ENCODE measurements at regions not wholly inside any gene's neighbourhood (a gene's known extent, or its start where the extent isn't known, plus 50 kb on each side); places are given as distances from the start of the nearest gene placed in this dataset.

DNA sequence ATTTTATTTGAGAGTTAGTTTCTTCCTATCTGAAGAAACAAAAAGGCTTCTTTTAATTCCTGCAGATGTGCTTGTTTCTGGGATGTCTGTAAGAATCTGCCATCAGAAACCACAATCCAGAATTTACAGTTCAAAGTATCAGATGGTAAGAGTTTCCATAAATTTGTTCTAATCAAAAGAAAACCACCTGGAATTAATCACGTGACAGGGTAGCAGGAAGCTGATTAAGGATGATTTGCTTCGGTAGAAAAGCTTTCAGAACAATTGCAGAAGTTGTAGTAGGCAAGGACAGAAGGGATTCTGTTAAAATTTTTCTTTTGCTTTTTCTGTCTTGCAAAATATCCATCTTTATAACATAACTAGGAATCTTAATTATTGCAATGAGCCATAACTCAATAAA lies 1975.1 kb upstream of the AGA start:
- TF ChIP-seq, protein P1, sequence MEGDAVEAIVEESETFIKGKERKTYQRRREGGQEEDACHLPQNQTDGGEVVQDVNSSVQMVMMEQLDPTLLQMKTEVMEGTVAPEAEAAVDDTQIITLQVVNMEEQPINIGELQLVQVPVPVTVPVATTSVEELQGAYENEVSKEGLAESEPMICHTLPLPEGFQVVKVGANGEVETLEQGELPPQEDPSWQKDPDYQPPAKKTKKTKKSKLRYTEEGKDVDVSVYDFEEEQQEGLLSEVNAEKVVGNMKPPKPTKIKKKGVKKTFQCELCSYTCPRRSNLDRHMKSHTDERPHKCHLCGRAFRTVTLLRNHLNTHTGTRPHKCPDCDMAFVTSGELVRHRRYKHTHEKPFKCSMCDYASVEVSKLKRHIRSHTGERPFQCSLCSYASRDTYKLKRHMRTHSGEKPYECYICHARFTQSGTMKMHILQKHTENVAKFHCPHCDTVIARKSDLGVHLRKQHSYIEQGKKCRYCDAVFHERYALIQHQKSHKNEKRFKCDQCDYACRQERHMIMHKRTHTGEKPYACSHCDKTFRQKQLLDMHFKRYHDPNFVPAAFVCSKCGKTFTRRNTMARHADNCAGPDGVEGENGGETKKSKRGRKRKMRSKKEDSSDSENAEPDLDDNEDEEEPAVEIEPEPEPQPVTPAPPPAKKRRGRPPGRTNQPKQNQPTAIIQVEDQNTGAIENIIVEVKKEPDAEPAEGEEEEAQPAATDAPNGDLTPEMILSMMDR (IDR thresholded peaks at IDR 0.05 in 2 of 3, conservative IDR thresholded peaks at IDR 0.05 in 1 of 3; ENCODE audit: borderline replicate concordance in 1 of 3, insufficient read depth in 1 of 3, low read depth in 2 of 3, low read length in 2 of 3) = no peak
- no peak for TF ChIP-seq ELF1 (IDR thresholded peaks at IDR 0.05; ENCODE audit: borderline replicate concordance, low read depth)
- TF ChIP-seq POLR2A (IDR thresholded peaks at IDR 0.05; ENCODE audit: borderline replicate concordance, extremely low read depth, insufficient read depth, insufficient read length) = no peak
- TF ChIP-seq, protein P2, sequence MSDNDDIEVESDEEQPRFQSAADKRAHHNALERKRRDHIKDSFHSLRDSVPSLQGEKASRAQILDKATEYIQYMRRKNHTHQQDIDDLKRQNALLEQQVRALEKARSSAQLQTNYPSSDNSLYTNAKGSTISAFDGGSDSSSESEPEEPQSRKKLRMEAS (IDR thresholded peaks at IDR 0.05) = no peak
- TF ChIP-seq SIN3A (IDR thresholded peaks at IDR 0.05; ENCODE audit: low read depth) = no peak
- TF ChIP-seq JUND (IDR thresholded peaks at IDR 0.05) = no peak
- TF ChIP-seq EZH2phosphoT487 (IDR thresholded peaks at IDR 0.05; ENCODE audit: borderline replicate concordance) = no peak
- no peak for TF ChIP-seq CEBPB (IDR thresholded peaks at IDR 0.05; ENCODE audit: low read depth)
- no peak for TF ChIP-seq SP1 (IDR thresholded peaks at IDR 0.05; ENCODE audit: low read depth)
- no peak for TF ChIP-seq POLR2AphosphoS5 (IDR thresholded peaks at IDR 0.05; ENCODE audit: low read depth, low read length)
- TF ChIP-seq ZNF274 (IDR thresholded peaks at IDR 0.05; ENCODE audit: low read depth, low read length) = no peak
- no peak for TF ChIP-seq RAD21 (IDR thresholded peaks at IDR 0.05; ENCODE audit: low read depth)
- TF ChIP-seq ZFX (IDR thresholded peaks at IDR 0.05) = no peak
- no peak for TF ChIP-seq EZH2 (IDR thresholded peaks at IDR 0.05)

All from HCT116 (cell line).